Breast epithelium (tissue), 3 donors: ENCODE measurements at regions not wholly inside any gene's neighbourhood (a gene's known extent, or its start where the extent isn't known, plus 50 kb on each side); places are given as distances from the start of the nearest gene placed in this dataset.

ENCODE experiments used
- CTCF ChIP-seq, 3 donors: fragments of 450-650 bp; IDR thresholded peaks; one replicate each; pipeline ENCODE4 v1.5.1; 2016 to 2017; ENCODE audit warnings: antibody characterized with exemption in 3 of 3, mild to moderate bottlenecking in 3 of 3, moderate library complexity in 3 of 3
- POLR2A ChIP-seq: fragments of 450-650 bp; IDR thresholded peaks from one replicate; pipeline ENCODE4 v1.6.1; 2016; ENCODE audit warnings: antibody characterized with exemption, mild to moderate bottlenecking, moderate library complexity
- POLR2AphosphoS5 ChIP-seq, 3 donors: sonication (generic); formaldehyde crosslinking; IDR thresholded peaks; one replicate each; pipeline ENCODE4 v1.6.1; 2017; ENCODE audit warnings: antibody characterized with exemption in 3 of 3

- no peak for TF ChIP-seq CTCF (IDR thresholded peaks at IDR 0.05)
- no peak for TF ChIP-seq POLR2AphosphoS5 (IDR thresholded peaks at IDR 0.05)
- TF ChIP-seq POLR2A = no peak
These were observed 70.5 kb upstream of the BOC start for GRCh38 chr3:113140876-113141275.
